ENCODE measurements at regions not wholly inside any gene's neighbourhood (a gene's known extent, or its start where the extent isn't known, plus 50 kb on each side); places are given as distances from the start of the nearest gene placed in this dataset.

GRCh38 chr4:139611391-139611790 is 54.2 kb upstream of the MGST2 start:
- ATAC-seq, result no peak

GRCh38 chr4:139609647-139610046 is 53.6 kb upstream of the SETD7 start:
- peak; percentile 65 for ATAC-seq

- no peak for ATAC-seq
Observed at GRCh38 chr4:139607502-139608060, 51.6 kb upstream of the SETD7 start.

- ATAC-seq, result peak; percentile 91
Observed at GRCh38 chr4:139606579-139607501, 50.8 kb upstream of the SETD7 start.

- ATAC-seq, result no peak
Observed at GRCh38 chr4:139606103-139606502, 50.1 kb upstream of the SETD7 start.

All from esophagus mucosa (tissue), 1 donor.